ENCODE measurements at regions not wholly inside any gene's neighbourhood (a gene's known extent, or its start where the extent isn't known, plus 50 kb on each side); places are given as distances from the start of the nearest gene placed in this dataset.

DNA sequence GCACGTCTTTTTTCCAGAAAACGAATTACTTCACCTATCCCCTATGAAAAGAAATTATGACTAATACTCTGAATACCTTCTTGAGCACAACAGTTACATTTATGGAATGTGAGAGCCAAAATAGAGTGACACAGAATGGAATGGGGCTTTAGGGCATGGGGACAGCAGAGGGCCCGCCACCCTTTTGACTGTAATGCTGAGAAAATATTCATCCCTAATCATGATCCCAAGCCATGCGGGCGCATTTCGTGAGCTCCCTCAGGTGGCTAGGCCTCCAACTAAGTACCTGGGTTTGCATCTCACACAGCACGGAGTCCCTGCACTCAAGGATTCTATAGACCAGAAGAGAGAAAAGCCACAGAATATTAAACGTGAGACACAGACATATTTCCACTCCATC is 212.6 kb downstream of the SOD2 start:
- 2% methylated on average over 8 of the region's 8 CpGs for WGBS (ENCODE audit: insufficient coverage, low coverage, missing lambda C conversion rate)
- DNase-seq (ENCODE audit: extremely low read depth in 1 of 4, low spot score in 3 of 4), result no peak
- POLR2A ChIA-PET, result interaction anchor here (0.5 to 0.6 kb wide), 2 partner anchors 19 kb away, joined by 3 to 4 read pairs; no protein-coding TSS in a partner anchor
- H3K4me3 ChIP-seq, result no peak overlapping the region
- no peak for ATAC-seq
- no peaks in the 10 kb centered on the region for H3K9me1 ChIP-seq (ENCODE audit: control insufficient read depth, insufficient read depth, low read length)
- no peak overlapping the region for H2AFZ ChIP-seq (ENCODE audit: low read depth, low read length)
- no peaks in the 10 kb centered on the region for H3K79me2 ChIP-seq (ENCODE audit: control insufficient read depth, insufficient read depth, low read length)
- H3K27me3 ChIP-seq (ENCODE audit: control insufficient read depth in 2 of 2, insufficient read depth in 2 of 2, low read length in 2 of 2), result peaks cover 0 to 9% of the 10 kb centered on the region in 2 experiments; a peak in 2 of 5 replicates
- H3K9me3 ChIP-seq (replicated peaks; ENCODE audit: control insufficient read depth, insufficient read depth, low read depth, low read length), result no peaks in the 10 kb centered on the region
- intact Hi-C loops (cut with micrococcal nuclease) (no loop called here), in situ Hi-C loops (cut with MboI) (no loop called here)
- H3K9ac ChIP-seq (ENCODE audit: insufficient read depth in 1 of 2, low read depth in 2 of 2, low read length in 2 of 2), result no peak overlapping the region
- no peak overlapping the region for H3K4me2 ChIP-seq (ENCODE audit: insufficient read depth, low read length)
- BruUV-seq (replicated peaks), result no TSS peak
- H4K20me1 ChIP-seq (replicated peaks; ENCODE audit: control insufficient read depth, insufficient read depth, low read length), result no peaks in the 10 kb centered on the region
- H3K4me1 ChIP-seq (replicated peaks in 1 of 2; ENCODE audit: control insufficient read depth in 2 of 2, insufficient read depth in 2 of 2, low read length in 2 of 2), result no peaks in the 10 kb centered on the region
- CTCF ChIA-PET (ENCODE audit: low intra/inter-chr PET ratio), result no interaction called here
- no peak for FAIRE-seq
- H3K36me3 ChIP-seq (ENCODE audit: control insufficient read depth, insufficient read depth, low read length), result no peaks in the 10 kb centered on the region
- no peak overlapping the region for H3K27ac ChIP-seq (ENCODE audit: extremely low read depth, low read depth, low read length)
- TF ChIP-seq JUND (IDR thresholded peaks at IDR 0.05; ENCODE audit: borderline replicate concordance, low read depth, low read length) (no peak), JUND (tag; IDR thresholded peaks at IDR 0.05; ENCODE audit: borderline replicate concordance, low read depth, low read length) (no peak), ZNF830 (CRISPR knock-in tag; IDR thresholded peaks at IDR 0.05) (no peak), GATAD2A (IDR thresholded peaks at IDR 0.05) (no peak), ARHGAP35 (IDR thresholded peaks at IDR 0.05; ENCODE audit: partially characterized antibody) (no peak), PKNOX1 (IDR thresholded peaks at IDR 0.05) (no peak), NR4A1 (CRISPR knock-in tag; IDR thresholded peaks at IDR 0.05) (no peak), NR4A1 (tag; IDR thresholded peaks at IDR 0.05) (no peak), RUNX1 (IDR thresholded peaks at IDR 0.05; ENCODE audit: low read depth) (no peak), OTX1 (CRISPR knock-in tag; IDR thresholded peaks at IDR 0.05) (no peak), CHD1 (IDR thresholded peaks at IDR 0.05; ENCODE audit: low read length) (no peak), ZNF740 (CRISPR knock-in tag; IDR thresholded peaks at IDR 0.05) (no peak), ZNF740 (tag; IDR thresholded peaks at IDR 0.05) (no peak), ZNF445 (CRISPR knock-in tag; IDR thresholded peaks at IDR 0.05; ENCODE audit: low read depth) (no peak), ELK1 (CRISPR knock-in tag; IDR thresholded peaks at IDR 0.05) (no peak), PTTG1 (tag; IDR thresholded peaks at IDR 0.05; ENCODE audit: low read depth) (no peak), THRB (CRISPR knock-in tag; conservative IDR thresholded peaks at IDR 0.05) (no peak)
- TF ChIP-seq, protein P1, sequence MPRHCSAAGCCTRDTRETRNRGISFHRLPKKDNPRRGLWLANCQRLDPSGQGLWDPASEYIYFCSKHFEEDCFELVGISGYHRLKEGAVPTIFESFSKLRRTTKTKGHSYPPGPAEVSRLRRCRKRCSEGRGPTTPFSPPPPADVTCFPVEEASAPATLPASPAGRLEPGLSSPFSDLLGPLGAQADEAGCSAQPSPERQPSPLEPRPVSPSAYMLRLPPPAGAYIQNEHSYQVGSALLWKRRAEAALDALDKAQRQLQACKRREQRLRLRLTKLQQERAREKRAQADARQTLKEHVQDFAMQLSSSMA (CRISPR knock-in tag; IDR thresholded peaks at IDR 0.05), result no peak

Data from K562 (cell line).